HG03097 (cell line): ENCODE measurements at regions not wholly inside any gene's neighbourhood (a gene's known extent, or its start where the extent isn't known, plus 50 kb on each side); places are given as distances from the start of the nearest gene placed in this dataset.
"Not testable (repeated sequence)": the region's sequence is repeated elsewhere in the genome, so short reads cannot be mapped to it uniquely, and the experiment has no call there.

Source experiments
- ATAC-seq: cut with Tn5 transposase; IDR thresholded peaks from one replicate; pipeline ENCODE4 v1.9.1; 2021; ENCODE audit not compliant: unreplicated experiment, low FRiP score

GRCh38 chr10:2925631-2926030 lies 141.7 kb upstream of the PFKP start:
- ATAC-seq = no peak

GRCh38 chr10:2924431-2924830 lies 142.9 kb upstream of the PFKP start:
- no peak for ATAC-seq

GRCh38 chr10:2921956-2922680 lies 145.2 kb upstream of the PFKP start:
- no peak for ATAC-seq

GRCh38 chr10:2920637-2921036 lies 146.7 kb upstream of the PFKP start:
- no peak for ATAC-seq

GRCh38 chr10:2920168-2920567 lies 147.2 kb upstream of the PFKP start:
- no peak for ATAC-seq

GRCh38 chr10:2919016-2919415 lies 148.3 kb upstream of the PFKP start:
- no peak for ATAC-seq

- no peak for ATAC-seq
These were observed 148.9 kb upstream of the PFKP start for GRCh38 chr10:2918489-2918888.

GRCh38 chr10:2917926-2918325 lies 149.4 kb upstream of the PFKP start:
- no peak for ATAC-seq

- no peak for ATAC-seq
These were observed 151.9 kb upstream of the PFKP start for GRCh38 chr10:2915412-2915811.

- ATAC-seq = no peak
These were observed 152.6 kb upstream of the PFKP start for GRCh38 chr10:2914741-2915140.

- ATAC-seq = no peak
These were observed 153.9 kb upstream of the PFKP start for GRCh38 chr10:2913474-2913873.

- no peak for ATAC-seq
These were observed 156.7 kb upstream of the PFKP start for GRCh38 chr10:2910656-2911055.

GRCh38 chr10:2909921-2910320 lies 157.4 kb upstream of the PFKP start:
- ATAC-seq = no peak

- ATAC-seq = no peak
These were observed 158.3 kb upstream of the PFKP start for GRCh38 chr10:2908851-2909630.

- ATAC-seq = no peak
These were observed 160.4 kb upstream of the PFKP start for GRCh38 chr10:2906974-2907373.

GRCh38 chr10:2905851-2906250 lies 161.5 kb upstream of the PFKP start:
- ATAC-seq = no peak

- ATAC-seq = no peak
These were observed 166.8 kb upstream of the PFKP start for GRCh38 chr10:2900530-2900929.

- no peak for ATAC-seq
These were observed 167.9 kb upstream of the PFKP start for GRCh38 chr10:2899246-2899951.

GRCh38 chr10:2898509-2898860 lies 168.9 kb upstream of the PFKP start:
- no peak for ATAC-seq

GRCh38 chr10:2897619-2898508 lies 169.5 kb upstream of the PFKP start:
- no peak for ATAC-seq

GRCh38 chr10:2896334-2896733 lies 171.0 kb upstream of the PFKP start:
- ATAC-seq = not testable (repeated sequence)
